Panc1 (cell line): ENCODE measurements at regions not wholly inside any gene's neighbourhood (a gene's known extent, or its start where the extent isn't known, plus 50 kb on each side); places are given as distances from the start of the nearest gene placed in this dataset.

Experiments
- CTCF ChIP-seq: fragments of 450-650 bp; IDR thresholded peaks from 2 replicates; pipeline ENCODE4 v1.5.1; 2017; ENCODE audit warnings: mild to moderate bottlenecking
- POLR2AphosphoS5 ChIP-seq: IDR thresholded peaks from 2 replicates; pipeline ENCODE4 v1.6.1; 2012; ENCODE audit warnings: mild to moderate bottlenecking, low read depth, low read length, moderate library complexity

GRCh38 chr3:145089337-145089736, 1071.6 kb downstream of the PLOD2 start:
- TF ChIP-seq CTCF = no peak
- TF ChIP-seq POLR2AphosphoS5 = no peak
